HPDE6-E6E7 (cell line): ENCODE measurements at regions not wholly inside any gene's neighbourhood (a gene's known extent, or its start where the extent isn't known, plus 50 kb on each side); places are given as distances from the start of the nearest gene placed in this dataset.

Source experiments
- DNase-seq: peaks from one replicate; pipeline ENCODE4 v3.0.0; 2011; ENCODE audit warnings: missing footprints; ENCODE audit errors: extremely low spot score

- no peak for DNase-seq
Observed at GRCh38 chr5:103923616-103924168, 361.1 kb upstream of the NUDT12 start.

GRCh38 chr5:103919506-103919905, 356.9 kb upstream of the NUDT12 start:
- DNase-seq, result no peak

DNA sequence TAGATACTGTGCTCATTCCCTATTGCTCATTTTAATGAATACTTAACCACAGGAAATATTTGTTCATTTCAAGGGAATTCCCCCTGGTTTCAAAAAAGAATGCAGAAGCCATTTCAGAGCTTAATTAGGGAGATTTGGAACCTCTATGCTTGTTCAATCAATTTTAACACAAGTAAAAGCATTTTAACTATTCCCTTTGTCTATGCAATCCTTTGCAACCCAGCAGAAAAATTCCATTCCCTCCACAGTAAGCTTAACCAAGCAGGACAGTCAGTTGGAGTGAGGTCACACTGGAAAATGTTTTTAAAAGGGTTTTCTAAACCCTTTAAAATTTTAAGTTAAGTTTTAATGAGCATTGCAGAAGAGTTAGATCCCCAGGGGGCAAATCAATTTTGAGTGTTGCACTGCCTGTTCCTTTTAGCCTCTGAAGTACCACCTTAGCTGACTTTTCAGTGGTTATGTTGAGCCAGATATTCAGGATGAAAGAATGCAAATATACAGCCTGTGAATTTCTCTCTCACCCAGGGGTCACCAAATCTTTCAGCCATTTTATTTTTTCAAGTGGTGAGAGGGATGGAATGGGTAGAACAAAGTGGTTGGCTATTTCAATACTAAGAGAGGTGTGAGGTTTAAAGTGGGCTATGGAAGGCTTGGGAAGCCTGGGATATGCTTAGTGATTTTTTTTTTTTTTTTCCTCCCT, 356.2 kb upstream of the NUDT12 start:
- no peak for DNase-seq

DNA sequence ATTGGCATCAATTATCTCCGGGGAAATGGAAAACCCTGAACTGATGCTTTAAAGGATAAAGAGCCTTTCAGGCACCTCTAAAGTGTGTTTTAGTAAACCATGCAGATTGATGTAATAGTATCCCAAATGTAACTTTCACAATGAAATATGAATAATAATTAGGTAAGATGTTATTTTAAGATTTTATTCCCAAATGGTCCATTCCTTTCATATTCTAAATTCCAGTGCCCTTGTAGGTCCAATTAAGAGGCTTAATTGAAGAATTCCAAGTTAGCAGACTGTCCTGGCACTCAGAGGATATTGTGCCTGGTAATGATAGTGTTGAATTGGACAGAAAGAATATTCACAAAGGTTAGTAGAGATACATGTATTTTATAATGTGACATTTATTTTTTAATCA, 352.5 kb upstream of the NUDT12 start:
- DNase-seq, result no peak

GRCh38 chr5:103910786-103911185, 348.2 kb upstream of the NUDT12 start:
- no peak for DNase-seq

DNA sequence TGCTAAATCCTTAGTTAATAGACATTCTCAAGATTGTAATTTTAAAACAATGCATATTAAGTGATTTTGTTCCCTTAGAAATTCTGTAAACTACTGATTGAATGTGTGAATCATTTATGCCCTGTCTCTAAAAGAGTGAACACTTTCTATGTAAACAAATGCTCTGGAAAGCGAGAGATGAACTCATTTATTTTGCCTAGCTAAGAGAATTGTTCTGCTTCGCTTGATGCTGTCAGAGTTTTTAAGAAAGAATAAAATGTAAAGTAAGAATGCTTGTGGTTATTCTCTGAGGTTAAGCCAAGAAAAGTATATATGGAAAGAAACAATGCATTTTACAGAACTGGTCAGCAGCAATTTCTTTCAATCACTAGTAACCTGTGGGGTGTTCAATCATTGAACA, 347.4 kb upstream of the NUDT12 start:
- DNase-seq, result no peak

- no peak for DNase-seq
Observed at GRCh38 chr5:103909391-103909790, 346.8 kb upstream of the NUDT12 start.

DNA sequence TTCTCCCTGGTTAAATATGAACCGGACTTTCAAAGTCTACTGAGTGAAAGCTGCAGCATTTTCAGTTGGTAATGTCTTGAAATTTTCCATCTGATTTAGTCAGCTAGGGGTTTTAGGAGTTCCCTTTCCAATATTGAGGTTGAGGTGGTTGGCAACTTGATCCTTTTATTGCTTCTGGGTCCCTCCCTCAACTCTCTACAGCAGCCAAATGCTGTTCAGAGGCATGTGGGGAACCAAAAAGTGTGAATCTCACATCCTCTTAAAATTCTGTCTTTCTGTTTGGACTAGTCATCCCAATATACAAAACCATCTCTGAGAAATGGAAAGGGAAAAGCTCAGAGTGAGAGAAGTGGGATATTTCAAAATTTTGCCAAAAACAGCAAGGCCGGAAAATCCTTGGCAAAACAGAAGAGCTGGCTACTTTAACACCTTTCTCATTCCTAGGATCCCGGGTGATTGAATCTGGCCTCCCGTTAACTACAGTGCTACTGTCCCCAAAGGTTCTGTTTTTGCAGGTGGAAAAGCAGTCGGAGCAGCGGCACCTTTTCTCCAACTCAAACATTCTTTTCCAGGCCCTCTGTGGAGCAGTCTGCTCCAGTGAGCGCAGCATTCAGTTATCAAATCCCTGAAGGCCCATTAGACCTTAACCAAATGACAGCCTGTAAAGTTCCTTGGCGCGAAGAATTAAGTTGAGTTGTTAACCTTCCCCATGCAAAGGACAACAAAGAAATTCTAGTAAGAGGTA, 345.9 kb upstream of the NUDT12 start:
- no peak for DNase-seq

DNA sequence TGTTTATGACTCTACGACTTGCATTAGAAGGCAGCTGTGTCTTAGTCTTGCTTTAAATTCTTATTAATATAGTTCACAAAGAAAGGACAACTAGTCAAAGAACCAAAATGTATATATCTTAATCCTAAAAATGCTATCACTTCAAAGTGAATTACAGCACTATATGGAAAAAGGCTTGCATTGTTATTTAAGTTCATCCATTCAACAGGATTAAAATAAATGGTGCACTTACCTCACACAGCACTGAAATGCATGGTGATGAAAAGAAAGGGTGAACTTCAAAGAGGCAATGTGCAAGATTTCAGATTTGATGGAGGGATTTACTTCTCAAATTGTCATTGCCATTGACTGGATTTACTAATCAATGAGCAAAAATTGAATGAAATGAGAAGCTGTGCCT, 344.4 kb upstream of the NUDT12 start:
- no peak for DNase-seq

- DNase-seq, result no peak
Observed at GRCh38 chr5:103904651-103905050, 342.1 kb upstream of the NUDT12 start.

DNA sequence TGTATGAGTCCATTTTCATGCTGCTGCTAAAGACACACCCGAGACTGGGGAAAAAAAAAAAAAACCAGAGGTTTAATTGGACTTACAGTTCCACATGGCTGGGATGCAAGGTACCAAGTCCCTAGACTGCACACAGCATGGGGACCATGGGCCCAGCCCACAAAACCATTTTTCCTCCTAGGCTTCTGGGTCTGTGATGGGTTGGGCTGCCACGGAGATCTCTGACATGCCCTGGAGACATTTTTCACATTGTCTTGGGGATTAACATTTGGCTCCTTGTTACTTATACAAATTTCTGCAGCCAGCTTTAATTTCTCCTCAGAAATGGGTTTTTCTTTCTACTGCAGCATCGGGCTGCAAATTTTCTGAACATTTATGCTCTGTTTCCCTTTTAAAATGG, 340.3 kb upstream of the NUDT12 start:
- no peak for DNase-seq

DNA sequence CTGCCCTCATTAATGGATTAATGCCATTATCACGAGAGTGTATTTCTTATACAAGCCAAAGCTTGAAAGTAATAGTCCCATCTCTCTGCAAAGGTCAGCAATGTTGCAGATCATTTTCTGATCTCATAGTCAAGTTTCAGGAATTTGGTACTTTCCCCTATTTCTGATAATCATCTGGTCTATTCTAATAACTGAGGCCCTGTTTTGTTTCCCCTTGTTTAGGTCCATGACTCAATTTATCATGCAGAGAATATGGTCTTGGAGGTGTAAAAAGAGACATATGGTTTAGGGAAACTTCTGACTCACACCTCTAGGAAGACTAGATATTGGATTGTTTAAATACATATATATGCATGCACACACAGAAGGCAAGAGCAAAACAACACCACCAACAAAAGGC, 339.3 kb upstream of the NUDT12 start:
- no peak for DNase-seq

GRCh38 chr5:103896593-103896992, 334.0 kb upstream of the NUDT12 start:
- DNase-seq, result no peak

DNA sequence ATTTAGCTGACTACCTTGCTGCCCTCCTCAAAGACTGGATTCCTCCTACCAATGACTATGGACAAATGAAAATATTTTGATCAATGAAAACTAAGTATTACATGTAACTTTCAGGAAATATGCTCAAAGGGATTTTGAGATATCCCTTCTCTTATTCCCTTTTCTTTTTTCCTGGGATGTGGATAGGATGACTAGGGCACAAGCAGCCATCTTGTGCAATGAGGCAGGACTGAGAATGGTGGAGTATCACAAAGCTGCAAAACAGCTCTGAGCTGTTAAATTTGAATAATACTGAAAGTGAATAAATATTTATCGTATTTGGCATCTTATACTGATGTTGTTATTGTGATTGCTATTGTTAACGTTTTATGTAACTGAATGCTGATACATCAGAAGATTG, 333.1 kb upstream of the NUDT12 start:
- DNase-seq, result no peak

- DNase-seq, result no peak
Observed at GRCh38 chr5:103894882-103895281, 332.3 kb upstream of the NUDT12 start.

GRCh38 chr5:103891151-103891550, 328.6 kb upstream of the NUDT12 start:
- DNase-seq, result no peak

- no peak for DNase-seq
Observed at GRCh38 chr5:103890313-103890712, 327.7 kb upstream of the NUDT12 start.

- DNase-seq, result no peak
Observed at GRCh38 chr5:103889500-103890209, 327.1 kb upstream of the NUDT12 start.

DNA sequence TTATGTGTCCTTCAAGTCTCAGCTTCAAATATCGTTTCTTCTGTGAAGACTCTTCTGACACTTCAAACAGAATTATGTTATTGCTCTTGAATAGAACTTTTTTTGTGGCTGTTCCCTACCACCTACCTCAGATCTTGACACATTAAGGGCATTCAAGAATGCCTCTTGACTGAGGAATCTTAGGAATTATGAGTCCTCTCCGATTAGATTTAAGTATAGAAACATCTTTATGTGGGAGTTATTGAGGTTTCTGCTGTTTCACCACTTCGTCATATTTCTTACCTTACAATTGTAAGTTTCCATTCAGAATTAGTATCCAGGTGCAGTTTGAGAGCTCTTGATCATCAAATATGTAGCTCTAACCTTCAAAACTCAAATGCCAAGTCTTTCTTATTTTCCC, 324.2 kb upstream of the NUDT12 start:
- DNase-seq, result no peak

- no peak for DNase-seq
Observed at GRCh38 chr5:103883143-103883542, 320.6 kb upstream of the NUDT12 start.

DNA sequence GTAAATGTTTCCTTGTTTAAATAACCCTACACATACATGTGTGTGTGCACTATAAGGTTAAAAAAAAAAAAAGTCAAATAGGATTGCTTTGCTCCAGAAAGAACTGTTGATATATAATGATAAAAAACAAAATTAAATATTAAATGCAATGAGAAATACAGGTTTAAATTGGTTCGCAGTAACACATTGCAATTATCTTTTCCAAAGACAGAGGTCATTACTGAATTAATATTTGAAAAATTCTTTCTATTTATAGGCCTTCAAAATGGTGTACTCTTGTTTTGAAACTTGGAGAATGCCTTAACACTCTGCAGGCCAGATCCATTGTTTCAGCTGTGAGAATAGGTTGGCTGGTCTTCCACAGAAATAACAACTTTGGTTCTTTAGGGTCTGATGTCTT, 319.0 kb upstream of the NUDT12 start:
- DNase-seq, result no peak

DNA sequence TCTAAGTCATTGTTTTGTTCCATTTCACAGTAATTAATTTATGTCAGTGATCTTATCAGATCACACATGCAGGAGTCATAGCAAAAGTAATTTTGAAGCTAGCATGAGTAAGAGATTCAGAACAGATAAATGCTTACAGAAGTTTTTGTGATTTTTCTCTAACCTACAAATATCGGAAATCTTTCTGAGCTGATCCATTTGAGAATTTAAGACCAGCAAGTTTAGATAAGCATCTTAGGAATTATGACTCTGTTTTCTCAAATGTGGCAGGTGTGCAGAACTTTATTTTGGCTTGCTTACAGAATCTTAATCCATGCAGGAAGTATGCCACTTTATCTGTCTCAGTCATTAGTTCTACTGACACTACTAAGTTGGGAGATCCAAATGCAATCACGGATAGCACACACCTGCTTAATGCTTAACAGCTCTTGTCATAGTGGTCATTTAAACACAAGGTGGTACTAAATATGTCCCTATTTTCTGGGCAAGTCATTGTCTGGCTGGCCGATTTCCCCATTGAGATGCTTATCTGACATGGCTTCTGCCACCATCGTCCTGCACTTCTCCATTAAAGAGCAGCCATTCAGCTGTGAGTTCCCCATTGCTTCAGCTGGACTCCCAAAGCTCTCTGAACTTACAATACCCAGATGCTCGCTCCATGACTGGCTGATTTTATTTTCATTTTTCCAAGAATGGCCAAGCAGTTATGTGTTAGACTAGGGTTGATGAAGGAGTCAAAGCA, 305.4 kb upstream of the NUDT12 start:
- DNase-seq, result no peak
